GM19238 (cell line): ENCODE measurements at regions not wholly inside any gene's neighbourhood (a gene's known extent, or its start where the extent isn't known, plus 50 kb on each side); places are given as distances from the start of the nearest gene placed in this dataset.

Experiments used
- DNase-seq: peaks from one replicate; pipeline ENCODE4 v3.0.0; 2011; ENCODE audit warnings: low spot score; ENCODE audit not compliant: insufficient read length

GRCh38 chr14:65243766-65244442, 141.6 kb upstream of the MAX start:
- no peak for DNase-seq

- no peak for DNase-seq
These were observed 147.3 kb upstream of the MAX start for GRCh38 chr14:65249471-65250161.

DNA sequence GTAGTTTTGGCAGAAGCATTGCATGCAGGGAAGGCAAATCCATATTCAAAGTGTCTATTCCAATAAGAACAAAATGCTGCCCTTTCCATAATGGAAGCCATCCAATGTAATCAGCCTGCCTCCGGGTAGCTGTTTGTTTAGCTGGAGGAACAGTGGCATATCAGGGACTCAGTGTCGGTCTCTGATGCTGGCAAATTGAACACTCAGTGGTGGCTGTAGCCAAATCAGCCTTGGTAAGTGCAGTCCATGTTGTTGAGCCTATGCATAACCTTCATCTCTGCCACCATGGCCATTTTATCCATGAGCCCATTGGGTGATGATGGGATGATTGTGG, 147.8 kb upstream of the MAX start:
- no peak for DNase-seq

DNA sequence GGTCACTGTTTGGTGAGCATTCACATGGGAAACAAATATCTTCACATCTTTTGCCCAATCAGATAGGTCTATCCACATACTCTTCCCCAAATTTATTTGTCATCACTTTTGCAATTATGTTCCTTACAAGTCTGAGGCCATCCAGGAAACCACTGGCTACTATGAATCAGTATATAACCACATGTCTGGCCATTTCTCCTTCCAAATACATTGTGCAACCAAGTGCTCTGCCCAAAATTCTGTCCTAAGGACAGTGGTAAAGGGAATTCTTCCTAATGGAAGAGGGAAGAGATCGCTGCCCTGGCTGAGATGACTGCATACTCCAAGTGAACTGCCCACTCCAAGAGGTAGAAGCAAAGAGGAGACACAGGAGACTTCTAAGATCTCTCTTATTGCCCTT, 148.9 kb upstream of the MAX start:
- DNase-seq: no peak

DNA sequence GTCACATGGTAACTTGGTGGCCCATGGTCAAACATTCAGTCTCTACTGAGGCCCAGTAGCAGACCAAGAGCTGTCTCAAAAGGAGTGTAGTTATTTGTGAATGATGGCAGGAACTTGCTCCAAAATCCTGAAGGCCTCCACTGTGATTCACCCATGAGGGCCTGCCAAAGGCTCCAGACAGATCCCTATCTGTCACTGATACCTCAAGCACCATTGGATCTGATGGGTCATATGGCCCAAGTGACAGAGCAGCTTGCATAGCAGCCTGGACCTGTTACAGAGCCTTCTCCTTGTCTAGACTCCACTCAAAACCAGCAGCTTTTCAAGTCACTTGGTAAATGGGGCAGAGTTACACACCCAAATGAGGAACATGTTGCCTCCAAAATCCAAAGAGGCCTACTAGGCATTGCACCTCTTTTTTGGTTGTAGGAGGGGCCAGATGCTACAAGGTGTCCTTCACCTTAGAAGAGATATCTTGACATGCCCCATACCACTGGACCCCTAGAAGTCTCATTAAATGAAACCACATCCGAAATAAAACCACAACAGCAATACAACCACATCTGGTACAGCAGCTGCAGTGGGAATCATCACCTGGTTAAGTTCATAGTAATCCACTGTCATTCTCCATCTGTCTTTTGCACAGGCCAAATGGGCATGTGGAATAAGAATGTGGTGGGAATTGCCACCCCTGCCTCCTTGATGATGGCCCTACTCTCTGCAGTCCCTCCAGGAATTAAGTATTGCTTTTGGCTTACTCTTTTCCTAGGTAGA, 150.4 kb upstream of the MAX start:
- DNase-seq: no peak

- no peak for DNase-seq
These were observed 152.8 kb upstream of the MAX start for GRCh38 chr14:65255029-65255545.

- no peak for DNase-seq
These were observed 153.5 kb upstream of the MAX start for GRCh38 chr14:65255583-65256461.

DNA sequence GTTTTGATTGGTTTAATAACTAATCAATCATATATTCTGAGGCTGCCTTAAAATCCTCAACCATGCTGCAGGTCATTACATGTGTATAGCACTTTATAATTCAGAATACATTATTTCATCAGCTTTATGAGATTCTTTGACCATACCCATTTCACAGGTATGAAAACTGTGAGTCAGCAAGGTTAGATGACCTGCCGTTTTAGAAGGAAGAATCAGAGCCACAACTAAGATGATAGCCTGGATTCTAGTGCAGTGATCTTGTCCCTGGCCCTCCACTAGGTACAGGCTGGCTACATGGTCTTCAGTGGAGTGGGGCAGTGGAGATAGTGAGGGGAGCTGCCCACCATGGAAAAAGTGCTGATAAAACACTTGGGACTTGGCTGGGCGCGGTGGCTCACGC, 154.4 kb upstream of the MAX start:
- no peak for DNase-seq

- DNase-seq: no peak
These were observed 155.1 kb upstream of the FUT8 start for GRCh38 chr14:65257425-65257824.

DNA sequence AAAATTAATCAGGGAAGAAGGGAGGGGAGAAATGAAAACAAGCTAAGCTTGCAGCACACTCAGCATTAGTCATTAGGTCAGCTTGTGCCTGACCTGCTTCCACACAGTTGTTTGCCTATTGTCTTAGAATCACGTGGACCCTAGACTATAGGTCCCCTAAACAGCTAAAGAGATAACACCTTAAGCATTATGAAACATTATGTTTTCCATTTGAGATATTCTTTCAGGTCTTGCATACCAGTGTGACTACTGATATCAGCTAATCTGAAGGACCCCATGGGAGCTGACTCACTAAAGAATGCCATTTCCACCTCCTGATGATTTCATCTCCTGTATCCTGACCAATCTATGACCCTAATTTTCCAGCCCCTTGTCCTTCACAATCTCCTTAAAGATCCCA, 154.1 kb upstream of the FUT8 start:
- DNase-seq: no peak

DNA sequence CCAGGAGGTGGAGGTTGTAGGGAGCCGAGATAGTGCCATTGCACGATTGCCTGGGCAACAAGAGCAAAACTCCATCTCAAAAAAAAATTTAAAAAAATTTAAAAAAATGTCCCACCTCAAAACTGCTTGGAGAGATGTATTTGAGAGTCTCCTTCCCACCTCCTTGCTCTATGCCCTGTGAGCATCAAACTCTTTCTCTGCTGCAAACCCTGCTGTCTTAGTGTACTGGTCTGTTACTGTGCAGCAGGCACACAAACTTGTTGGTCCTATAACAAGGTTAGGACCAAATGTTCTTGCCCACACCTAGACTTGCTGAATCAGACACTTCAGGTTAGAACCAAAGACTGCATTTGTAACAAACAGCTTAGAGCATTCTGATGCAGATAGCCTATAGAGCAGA, 153.5 kb upstream of the FUT8 start:
- DNase-seq: no peak

- no peak for DNase-seq
These were observed 151.7 kb upstream of the FUT8 start for GRCh38 chr14:65260786-65261185.

GRCh38 chr14:65261425-65261920, 151.1 kb upstream of the FUT8 start:
- DNase-seq: no peak

GRCh38 chr14:65261946-65262345, 150.6 kb upstream of the FUT8 start:
- no peak for DNase-seq

DNA sequence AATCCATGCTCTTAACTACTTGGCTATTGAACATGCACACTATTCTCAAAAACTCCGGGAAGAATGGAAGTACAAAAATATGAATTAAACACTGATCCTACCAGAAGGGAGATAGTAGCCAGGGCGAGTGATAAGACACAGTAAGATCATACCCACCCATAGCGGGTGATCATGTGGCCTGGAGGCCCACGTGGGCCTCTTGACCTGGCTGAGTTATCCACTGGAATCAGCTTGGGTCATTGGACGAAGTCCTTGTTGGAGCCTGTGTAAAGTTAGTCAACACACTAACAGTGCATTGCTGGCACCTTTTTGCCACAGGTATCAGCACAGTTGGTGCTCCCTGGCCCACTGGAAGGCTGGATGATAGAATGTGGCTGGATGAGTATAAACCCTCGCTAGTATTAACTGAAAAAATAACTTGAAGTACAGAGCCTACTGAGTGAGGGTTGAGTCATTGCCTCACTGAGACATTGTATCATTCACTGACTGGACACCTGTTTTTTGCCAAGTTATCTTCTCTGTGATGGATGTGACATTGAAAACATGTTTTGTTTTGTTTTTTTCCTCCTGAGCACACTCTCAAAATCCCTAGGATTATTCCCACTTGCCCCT, 149.2 kb upstream of the FUT8 start:
- no peak for DNase-seq

DNA sequence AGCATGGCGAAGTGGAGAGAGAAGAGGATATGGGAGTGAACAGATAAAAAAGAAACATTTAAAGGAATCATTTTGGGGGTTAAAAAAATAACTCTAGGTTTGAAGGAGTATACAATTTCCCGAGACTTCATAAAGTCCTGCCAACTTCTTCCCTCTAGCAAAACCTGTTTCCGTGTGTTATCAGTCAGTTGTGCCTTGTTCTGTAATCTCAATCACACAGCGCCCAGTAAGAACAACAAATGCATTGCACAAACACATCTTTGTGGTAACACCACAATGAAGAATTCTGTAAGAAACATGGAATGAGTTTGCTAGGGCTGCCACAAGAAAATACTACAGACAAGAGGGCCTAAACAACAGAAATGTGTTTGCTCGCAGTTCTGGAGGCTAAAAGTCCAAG, 144.7 kb upstream of the FUT8 start:
- DNase-seq: no peak

DNA sequence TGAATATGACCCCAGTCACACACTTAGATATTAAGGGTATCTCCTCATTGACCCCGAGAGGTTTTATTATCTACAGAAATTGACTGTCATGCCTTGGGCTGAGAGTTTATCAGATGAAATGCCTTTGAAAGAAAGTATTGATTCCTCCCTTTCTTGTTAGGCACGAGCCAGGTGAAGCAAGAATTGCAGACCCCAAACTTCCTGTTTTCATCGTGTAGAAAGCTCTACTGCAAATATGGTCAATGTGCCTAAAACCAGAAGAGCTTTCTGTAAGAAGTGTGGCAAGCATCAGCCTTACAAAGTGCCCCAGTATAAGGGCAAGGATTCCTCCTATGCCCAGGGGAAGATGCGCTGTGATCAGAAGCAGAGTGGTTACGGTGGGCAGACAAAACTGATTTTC, 143.9 kb upstream of the FUT8 start:
- no peak for DNase-seq

- DNase-seq: no peak
These were observed 142.8 kb upstream of the FUT8 start for GRCh38 chr14:65269732-65270131.

DNA sequence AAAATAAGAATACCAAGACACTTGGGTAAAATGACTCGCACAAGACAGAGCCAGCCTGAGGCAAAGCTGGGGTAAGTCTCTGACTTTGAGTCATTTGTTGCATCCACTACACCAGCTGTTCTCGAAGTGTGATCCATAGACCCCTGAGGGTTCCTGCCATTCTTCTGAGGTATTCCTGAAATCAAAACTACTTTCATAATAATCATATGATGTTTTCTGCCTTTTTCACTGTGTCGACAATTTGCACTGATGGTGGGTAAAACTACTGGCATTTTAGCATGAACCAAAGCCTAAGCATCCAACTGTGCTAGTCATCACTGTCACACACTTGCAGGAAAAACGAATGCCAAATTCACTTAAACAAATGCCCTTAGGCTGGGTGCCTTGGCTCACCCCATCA, 135.5 kb upstream of the FUT8 start:
- DNase-seq: no peak

DNA sequence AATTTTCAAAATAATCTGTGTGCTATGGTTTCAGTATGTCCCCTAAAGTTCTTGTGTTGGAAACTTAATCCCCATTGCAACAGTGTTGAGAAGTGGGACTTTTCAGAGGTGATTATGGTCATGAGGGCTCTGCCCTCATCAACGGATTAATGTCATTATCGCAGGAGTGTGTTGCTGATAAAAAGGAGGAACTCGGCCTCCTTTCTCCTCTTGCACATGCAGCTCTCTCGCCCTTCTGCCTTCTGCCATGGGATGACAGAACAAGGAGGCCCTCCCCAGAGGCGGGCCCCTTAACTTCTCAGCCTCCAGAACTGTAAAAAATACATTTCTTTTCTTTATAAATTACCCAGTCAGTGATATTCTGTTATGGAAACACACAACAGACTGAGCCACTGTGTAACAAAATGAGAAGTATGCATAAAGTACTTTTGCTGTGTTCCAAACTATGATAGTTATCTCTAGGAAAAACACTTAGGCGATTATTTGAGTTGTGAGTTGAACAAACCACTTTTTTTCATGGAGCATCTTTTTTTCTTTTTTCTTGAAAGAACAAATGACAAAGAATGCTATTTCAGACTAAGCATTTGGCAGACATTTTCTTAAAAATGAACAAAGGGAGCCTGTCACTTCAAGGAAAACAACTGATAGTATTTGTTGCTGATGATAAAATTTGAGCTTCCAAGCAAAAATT, 134.8 kb upstream of the FUT8 start:
- no peak for DNase-seq
